Body of pancreas (tissue), 4 donors: ENCODE measurements at regions not wholly inside any gene's neighbourhood (a gene's known extent, or its start where the extent isn't known, plus 50 kb on each side); places are given as distances from the start of the nearest gene placed in this dataset.
A peak's percentile ranks its signal among the peaks of the same experiment; 100 is the strongest.

Experiments
- ATAC-seq: fragments of 150-250 bp; one replicate; pipeline ENCODE4 v1.9.1; 2016
- DNase-seq, 4 donors: peaks; one replicate each; pipeline ENCODE4 v3.0.0-alpha.2; 2019
- H3K27ac ChIP-seq, 4 donors: fragments of 200-600 bp; sonication (generic); 1 replicate in 3 of 4; 2 replicates in 1 of 4; pipeline versions ENCODE4 v1.5.1 to v1.6.1; 2016 to 2019; ENCODE audit warnings: mild to moderate bottlenecking in 1 of 4, mixed read lengths in 1 of 4, moderate library complexity in 1 of 4
- H3K27me3 ChIP-seq, 2 donors: fragments of 200-600 bp; sonication (generic); one replicate each; pipeline ENCODE4 v1.6.0; 2016; ENCODE audit warnings: mild to moderate bottlenecking in 1 of 2
- H3K36me3 ChIP-seq, 2 donors: fragments of 200-600 bp; sonication (generic); replicated peaks in 1 of 2; 2 replicates each; pipeline ENCODE4 v1.5.1; 2016; ENCODE audit warnings: low read depth in 2 of 2; ENCODE audit not compliant: insufficient read depth in 1 of 2
- H3K4me1 ChIP-seq: fragments of 200-600 bp; sonication (generic); one replicate; pipeline ENCODE4 v1.6.0; 2016
- H3K4me3 ChIP-seq, 2 donors: fragments of 200-600 bp; sonication (generic); 1 replicate in 1 of 2; 2 replicates in 1 of 2; pipeline ENCODE4 v1.5.1; 2016 to 2019
- H3K9me3 ChIP-seq, 3 donors: fragments of 200-600 bp; sonication (generic); 1 replicate in 2 of 3; 2 replicates in 1 of 3; pipeline ENCODE4 v1.5.1; 2016
- CTCF ChIP-seq, 7 experiments: fragments of 450-650 bp in 4 of 7; fragments of 200-600 bp in 3 of 7; sonication (generic) in 3 of 7; IDR thresholded peaks; one replicate each; pipeline ENCODE4 v1.5.1; 2016 to 2019; ENCODE audit warnings: antibody characterized with exemption in 7 of 7
- POLR2A ChIP-seq, 3 donors: fragments of 450-650 bp; IDR thresholded peaks; one replicate each; pipeline ENCODE4 v1.6.1; 2016; ENCODE audit warnings: antibody characterized with exemption in 3 of 3, mild to moderate bottlenecking in 2 of 3
- WGBS, 2 donors: methylation state at CpG; one replicate each; pipeline ENCODE4 v1.1.5; 2017; 5-methylcytosine and 5-hydroxymethylcytosine counted together
- intact Hi-C: fragments of 100-400 bp; cut with DNase I; formaldehyde crosslinking; loops from one replicate; pipeline ENCODE4 v1.15.1; 2023

- TF ChIP-seq POLR2A (IDR thresholded peaks at IDR 0.05), result no peak
- TF ChIP-seq CTCF (IDR thresholded peaks at IDR 0.05), result no peak
- no peak for DNase-seq
- Histone ChIP-seq H3K4me3 (no peak overlapping the region), H3K27ac (no peak overlapping the region), H3K4me1 (no peaks in the 10 kb centered on the region), H3K36me3 (no peaks in the 10 kb centered on the region), H3K27me3 (no peaks in the 10 kb centered on the region), H3K9me3 (no peaks in the 10 kb centered on the region)
- ATAC-seq, result no peak
- intact Hi-C loops, result no loop called here
Measured at GRCh38 chr2:5449867-5450266, 242.3 kb upstream of the SOX11 start.

- no peaks in the 10 kb centered on the region for H3K4me1 ChIP-seq
- H3K27me3 ChIP-seq, result no peaks in the 10 kb centered on the region
- ATAC-seq, result no peak
- no peak overlapping the region for H3K27ac ChIP-seq
- intact Hi-C loops, result no loop called here
- 46 to 56% methylated on average over 22 to 23 of the region's 23 CpGs for WGBS, 2 donors
- no peak for DNase-seq
- TF ChIP-seq POLR2A (IDR thresholded peaks at IDR 0.05) (no peak), CTCF (IDR thresholded peaks at IDR 0.05) (no peak)
- no peak overlapping the region for H3K4me3 ChIP-seq
- H3K36me3 ChIP-seq, result no peaks in the 10 kb centered on the region
- no peaks in the 10 kb centered on the region for H3K9me3 ChIP-seq
Measured at GRCh38 chr2:5453220-5454050, 238.7 kb upstream of the SOX11 start.

GRCh38 chr2:5454051-5454390, 238.2 kb upstream of the SOX11 start:
- intact Hi-C loops, result no loop called here
- TF ChIP-seq POLR2A (IDR thresholded peaks at IDR 0.05) (no peak), CTCF (IDR thresholded peaks at IDR 0.05) (no peak)

GRCh38 chr2:5459041-5459440, 233.1 kb upstream of the SOX11 start:
- H3K36me3 ChIP-seq, result no peaks in the 10 kb centered on the region
- H3K9me3 ChIP-seq, result no peaks in the 10 kb centered on the region
- DNase-seq, result no peak
- H3K4me3 ChIP-seq, result no peak overlapping the region
- no peak overlapping the region for H3K27ac ChIP-seq
- WGBS, 2 donors, result 68 to 83% methylated on average over 6 of the region's 6 CpGs
- intact Hi-C loops, result no loop called here
- H3K4me1 ChIP-seq, result peaks cover 2% of the 10 kb centered on the region
- ATAC-seq, result no peak
- H3K27me3 ChIP-seq, result no peaks in the 10 kb centered on the region
- TF ChIP-seq CTCF (IDR thresholded peaks at IDR 0.05) (no peak), POLR2A (IDR thresholded peaks at IDR 0.05) (no peak)

More at GRCh38 chr2:5454051-5454390, 238.2 kb upstream of the SOX11 start:
- no peaks in the 10 kb centered on the region for H3K27me3 ChIP-seq
- DNase-seq (no peak), ATAC-seq (no peak)
- H3K27ac ChIP-seq, result no peak overlapping the region
- no peaks in the 10 kb centered on the region for H3K36me3 ChIP-seq
- WGBS, 2 donors, result 50 to 53% methylated on average over 4 of the region's 4 CpGs
- no peaks in the 10 kb centered on the region for H3K9me3 ChIP-seq
- H3K4me1 ChIP-seq, result no peaks in the 10 kb centered on the region
- H3K4me3 ChIP-seq, result no peak overlapping the region

GRCh38 chr2:5464657-5465056, 227.5 kb upstream of the SOX11 start:
- no peaks in the 10 kb centered on the region for H3K36me3 ChIP-seq
- H3K4me3 ChIP-seq, result no peak overlapping the region
- no peaks in the 10 kb centered on the region for H3K9me3 ChIP-seq
- WGBS, 2 donors, result 40 to 58% methylated on average over 5 of the region's 5 CpGs
- intact Hi-C loops, result no loop called here
- H3K27ac ChIP-seq, result no peak overlapping the region
- peaks cover 4% of the 10 kb centered on the region for H3K4me1 ChIP-seq
- no peak for TF ChIP-seq CTCF (IDR thresholded peaks at IDR 0.05)
- no peak for TF ChIP-seq POLR2A (IDR thresholded peaks at IDR 0.05)
- ATAC-seq, result peak; percentile 40
- H3K27me3 ChIP-seq, result no peaks in the 10 kb centered on the region
- DNase-seq, result no peak
